ENCODE measurements at regions not wholly inside any gene's neighbourhood (a gene's known extent, or its start where the extent isn't known, plus 50 kb on each side); places are given as distances from the start of the nearest gene placed in this dataset.

- DNase-seq (ENCODE audit: low read depth, low spot score), result no peak
- no peaks in the 10 kb centered on the region; the same call in 2 of the 3 replicates for H3K9me3 ChIP-seq (replicated peaks; ENCODE audit: control insufficient read depth, insufficient read depth, low read length)
- no peak overlapping the region for H3K9ac ChIP-seq (ENCODE audit: control insufficient read depth, insufficient read depth, low read length)
- BruUV-seq (replicated peaks), result no TSS peak
- peaks cover 11% of the 10 kb centered on the region for H3K4me1 ChIP-seq (ENCODE audit: control insufficient read depth, insufficient read depth, low read length)
- CTCF ChIA-PET, result no interaction called here
- WGBS (ENCODE audit: insufficient coverage, insufficient replicate concordance, low lambda C conversion rate, missing lambda C conversion rate), result 22% methylated on average over 4 of the region's 4 CpGs
- no peak overlapping the region for H3K27ac ChIP-seq (ENCODE audit: control insufficient read depth, insufficient read depth)
- no peaks in the 10 kb centered on the region for H4K20me1 ChIP-seq (ENCODE audit: control insufficient read depth, insufficient read depth)
- no peak overlapping the region for H2AFZ ChIP-seq (ENCODE audit: control insufficient read depth, low read depth, low read length)
- no peaks in the 10 kb centered on the region for H3K36me3 ChIP-seq (ENCODE audit: control insufficient read depth in 2 of 2, insufficient read depth in 2 of 2, low read length in 1 of 2)
- intact Hi-C loops (cut with micrococcal nuclease; ENCODE audit: unreplicated experiment) (no loop called here), in situ Hi-C loops (cut with MboI) (no loop called here)
- RAD21 ChIA-PET (ENCODE audit: unreplicated experiment), result no interaction called here
- no peak overlapping the region for H3K4me2 ChIP-seq (ENCODE audit: control insufficient read depth, insufficient read depth)
- TF ChIP-seq FOXK2 (IDR thresholded peaks at IDR 0.05) (no peak), ATF2 (IDR thresholded peaks at IDR 0.05; ENCODE audit: low read length) (no peak)
- ATAC-seq, result no peak
- H3K4me3 ChIP-seq, result no peak overlapping the region
- H3K27me3 ChIP-seq (replicated peaks in 1 of 2; ENCODE audit: control insufficient read depth in 2 of 2, insufficient read depth in 2 of 2, low read length in 1 of 2), result no peaks in the 10 kb centered on the region; a peak in 1 of 4 replicates
- FAIRE-seq, result no peak
- H3K79me2 ChIP-seq (ENCODE audit: control insufficient read depth, insufficient read depth, low read length), result no peaks in the 10 kb centered on the region
- POLR2A ChIA-PET, result no interaction called here
- SMC1A ChIA-PET (ENCODE audit: uncharacterized antibody, unreplicated experiment), result no interaction called here
These were observed 254.8 kb downstream of the LMO4 start for GRCh38 chr1:87583459-87583858.

GRCh38 chr1:87584586-87584985, 255.9 kb downstream of the LMO4 start:
- no TSS peak for BruUV-seq (replicated peaks)
- no peak overlapping the region for H3K4me3 ChIP-seq
- H3K4me1 ChIP-seq (ENCODE audit: control insufficient read depth, insufficient read depth, low read length), result peaks cover 19% of the 10 kb centered on the region
- H3K27me3 ChIP-seq (replicated peaks in 1 of 2; ENCODE audit: control insufficient read depth in 2 of 2, insufficient read depth in 2 of 2, low read length in 1 of 2), result no peaks in the 10 kb centered on the region
- 0% methylated on average over 1 of the region's 1 CpG for WGBS (ENCODE audit: insufficient coverage, insufficient replicate concordance, low lambda C conversion rate, missing lambda C conversion rate)
- ChIA-PET RAD21 (ENCODE audit: unreplicated experiment) (no interaction called here), SMC1A (ENCODE audit: uncharacterized antibody, unreplicated experiment) (no interaction called here), POLR2A (no interaction called here), CTCF (no interaction called here)
- DNase-seq (ENCODE audit: low read depth, low spot score) (no peak), FAIRE-seq (no peak), ATAC-seq (no peak)
- in situ Hi-C loops (cut with MboI) (no loop called here), intact Hi-C loops (cut with micrococcal nuclease; ENCODE audit: unreplicated experiment) (no loop called here)
- H2AFZ ChIP-seq (ENCODE audit: control insufficient read depth, low read depth, low read length), result no peak overlapping the region
- no peak overlapping the region for H3K9ac ChIP-seq (ENCODE audit: control insufficient read depth, insufficient read depth, low read length)
- H3K9me3 ChIP-seq (replicated peaks; ENCODE audit: control insufficient read depth, insufficient read depth, low read length), result no peaks in the 10 kb centered on the region; the same call in 2 of the 3 replicates
- H3K27ac ChIP-seq (ENCODE audit: control insufficient read depth, insufficient read depth), result no peak overlapping the region
- H3K4me2 ChIP-seq (ENCODE audit: control insufficient read depth, insufficient read depth), result no peak overlapping the region
- no peaks in the 10 kb centered on the region for H3K36me3 ChIP-seq (ENCODE audit: control insufficient read depth in 2 of 2, insufficient read depth in 2 of 2, low read length in 1 of 2)
- no peaks in the 10 kb centered on the region for H4K20me1 ChIP-seq (ENCODE audit: control insufficient read depth, insufficient read depth)
- no peaks in the 10 kb centered on the region for H3K79me2 ChIP-seq (ENCODE audit: control insufficient read depth, insufficient read depth, low read length)
- TF ChIP-seq BRCA1 (IDR thresholded peaks at IDR 0.05; ENCODE audit: low read depth, low read length) (no peak), IRF3 (IDR thresholded peaks at IDR 0.05) (no peak), CTCF (IDR thresholded peaks at IDR 0.05 in 2 of 3, conservative IDR thresholded peaks at IDR 0.05 in 1 of 3; ENCODE audit: control insufficient read depth in 2 of 3, extremely low read depth in 1 of 3, insufficient read depth in 1 of 3, low read depth in 3 of 3, low read length in 3 of 3) (no peak), ZSCAN29 (IDR thresholded peaks at IDR 0.05) (no peak), NFYB (IDR thresholded peaks at IDR 0.05; ENCODE audit: insufficient read depth, low read depth, low read length) (no peak), USF1 (IDR thresholded peaks at IDR 0.05; ENCODE audit: borderline replicate concordance, extremely low read length, insufficient read depth, low read depth, low read length) (no peak), SMAD5 (IDR thresholded peaks at IDR 0.05; ENCODE audit: low read depth) (no peak), CBFB (IDR thresholded peaks at IDR 0.05; ENCODE audit: low read depth) (no peak), ZBTB33 (IDR thresholded peaks at IDR 0.05) (no peak)

Data from GM12878 (cell line).